C4-2B (cell line): ENCODE measurements at regions not wholly inside any gene's neighbourhood (a gene's known extent, or its start where the extent isn't known, plus 50 kb on each side); places are given as distances from the start of the nearest gene placed in this dataset.

Experiments used
- CTCF ChIP-seq: fragments of 450-650 bp; conservative IDR thresholded peaks from 2 replicates; pipeline ENCODE4 v1.5.1; 2017; ENCODE audit warnings: mild to moderate bottlenecking
- ZFX ChIP-seq: fragments of 450-650 bp; IDR thresholded peaks from 2 replicates; pipeline ENCODE4 v1.6.1; 2017

- TF ChIP-seq CTCF (no peak), ZFX (no peak)
Observed at GRCh38 chr4:22020129-22020528, 71.6 kb upstream of the KCNIP4 start.
